SK-N-SH treated with all-trans-retinoic acid at 6 μM for 48 hours (cell line): ENCODE measurements at regions not wholly inside any gene's neighbourhood (a gene's known extent, or its start where the extent isn't known, plus 50 kb on each side); places are given as distances from the start of the nearest gene placed in this dataset.

ENCODE experiments used
- ARNTL ChIP-seq: fragments of 450-650 bp; formaldehyde crosslinking; IDR thresholded peaks from 2 replicates; pipeline ENCODE4 v1.5.0; 2020; ENCODE audit warnings: low read depth, mild to moderate bottlenecking, moderate library complexity, borderline replicate concordance
- ISL1 ChIP-seq: fragments of 250-450 bp; sonication (Bioruptor Pico); IDR thresholded peaks from 2 replicates; pipeline ENCODE4 v2.1.2; 2022; ENCODE audit warnings: mild to moderate bottlenecking, moderate library complexity
- RARB ChIP-seq: fragments of 250-450 bp; sonication (Bioruptor Pico); IDR thresholded peaks from 2 replicates; pipeline ENCODE4 v1.8.0; 2021; ENCODE audit warnings: mild to moderate bottlenecking, moderate library complexity
- SNAI2 ChIP-seq: fragments of 250-450 bp; sonication (Bioruptor Pico); IDR thresholded peaks from 2 replicates; pipeline ENCODE4 v1.5.0; 2020; ENCODE audit warnings: mild to moderate bottlenecking, moderate library complexity
- TCF4 ChIP-seq: fragments of 250-450 bp; sonication (Bioruptor Pico); IDR thresholded peaks from 2 replicates; pipeline ENCODE4 v1.8.0; 2021; ENCODE audit warnings: mild to moderate bottlenecking, moderate library complexity, borderline replicate concordance
- TOX ChIP-seq: fragments of 250-450 bp; sonication (Bioruptor Pico); IDR thresholded peaks from 2 replicates; pipeline ENCODE4 v1.8.0; 2021; ENCODE audit warnings: mild to moderate bottlenecking, moderate library complexity, borderline replicate concordance
- ZFP3 ChIP-seq: fragments of 250-450 bp; sonication (Bioruptor Pico); IDR thresholded peaks from 2 replicates; pipeline ENCODE4 v1.5.0; 2020; ENCODE audit warnings: mild to moderate bottlenecking, moderate library complexity
- ZFP30 ChIP-seq: fragments of 450-650 bp; formaldehyde crosslinking; IDR thresholded peaks from 2 replicates; pipeline ENCODE4 v1.5.0; 2022; ENCODE audit warnings: mild to moderate bottlenecking, moderate library complexity
- ZNF565 ChIP-seq: fragments of 450-650 bp; formaldehyde crosslinking; conservative IDR thresholded peaks from 2 replicates; pipeline ENCODE4 v1.5.0; 2020; ENCODE audit warnings: low read depth, mild to moderate bottlenecking, moderate library complexity
- ZNF8 ChIP-seq: fragments of 450-650 bp; formaldehyde crosslinking; IDR thresholded peaks from 2 replicates; pipeline ENCODE4 v1.5.0; 2020; ENCODE audit warnings: mild to moderate bottlenecking, moderate library complexity
- TF ChIP-seq, protein P1 (sequence below): fragments of 250-450 bp; sonication (Bioruptor Pico); IDR thresholded peaks from 2 replicates; pipeline ENCODE4 v1.5.0; 2020; ENCODE audit warnings: mild to moderate bottlenecking, moderate library complexity
- TF ChIP-seq, protein P2 (sequence below): fragments of 250-450 bp; sonication (Bioruptor Pico); IDR thresholded peaks from 2 replicates; pipeline ENCODE4 v1.8.0; 2020; ENCODE audit warnings: mild to moderate bottlenecking, moderate library complexity, borderline replicate concordance

DNA sequence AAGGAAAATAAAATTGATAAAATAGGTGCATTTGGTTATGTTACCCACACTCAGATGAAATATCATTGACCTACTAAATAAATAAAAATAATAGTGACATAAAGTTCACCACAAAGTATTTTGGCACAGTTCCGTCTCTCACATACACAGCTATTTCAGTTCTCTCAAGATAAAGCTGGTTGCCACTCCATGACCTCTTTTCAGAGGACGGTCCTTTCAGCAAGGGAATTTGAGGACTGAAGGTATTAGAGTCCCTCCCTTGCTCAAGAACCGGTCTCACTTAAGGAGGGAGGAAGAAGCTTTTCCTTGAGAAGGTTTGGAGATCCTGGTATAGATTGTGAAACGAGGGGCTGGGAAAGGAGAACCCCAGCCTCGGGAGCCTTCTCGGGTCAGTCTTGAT is 285.5 kb upstream of the CFAP20DC start:
- no peak for TF ChIP-seq TOX (CRISPR knock-in tag)
- TF ChIP-seq TCF4 = no peak
- TF ChIP-seq, protein P1, sequence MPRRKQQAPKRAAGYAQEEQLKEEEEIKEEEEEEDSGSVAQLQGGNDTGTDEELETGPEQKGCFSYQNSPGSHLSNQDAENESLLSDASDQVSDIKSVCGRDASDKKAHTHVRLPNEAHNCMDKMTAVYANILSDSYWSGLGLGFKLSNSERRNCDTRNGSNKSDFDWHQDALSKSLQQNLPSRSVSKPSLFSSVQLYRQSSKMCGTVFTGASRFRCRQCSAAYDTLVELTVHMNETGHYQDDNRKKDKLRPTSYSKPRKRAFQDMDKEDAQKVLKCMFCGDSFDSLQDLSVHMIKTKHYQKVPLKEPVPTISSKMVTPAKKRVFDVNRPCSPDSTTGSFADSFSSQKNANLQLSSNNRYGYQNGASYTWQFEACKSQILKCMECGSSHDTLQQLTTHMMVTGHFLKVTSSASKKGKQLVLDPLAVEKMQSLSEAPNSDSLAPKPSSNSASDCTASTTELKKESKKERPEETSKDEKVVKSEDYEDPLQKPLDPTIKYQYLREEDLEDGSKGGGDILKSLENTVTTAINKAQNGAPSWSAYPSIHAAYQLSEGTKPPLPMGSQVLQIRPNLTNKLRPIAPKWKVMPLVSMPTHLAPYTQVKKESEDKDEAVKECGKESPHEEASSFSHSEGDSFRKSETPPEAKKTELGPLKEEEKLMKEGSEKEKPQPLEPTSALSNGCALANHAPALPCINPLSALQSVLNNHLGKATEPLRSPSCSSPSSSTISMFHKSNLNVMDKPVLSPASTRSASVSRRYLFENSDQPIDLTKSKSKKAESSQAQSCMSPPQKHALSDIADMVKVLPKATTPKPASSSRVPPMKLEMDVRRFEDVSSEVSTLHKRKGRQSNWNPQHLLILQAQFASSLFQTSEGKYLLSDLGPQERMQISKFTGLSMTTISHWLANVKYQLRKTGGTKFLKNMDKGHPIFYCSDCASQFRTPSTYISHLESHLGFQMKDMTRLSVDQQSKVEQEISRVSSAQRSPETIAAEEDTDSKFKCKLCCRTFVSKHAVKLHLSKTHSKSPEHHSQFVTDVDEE (CRISPR knock-in tag) = no peak
- TF ChIP-seq SNAI2 (CRISPR knock-in tag) = no peak
- TF ChIP-seq, protein P2, sequence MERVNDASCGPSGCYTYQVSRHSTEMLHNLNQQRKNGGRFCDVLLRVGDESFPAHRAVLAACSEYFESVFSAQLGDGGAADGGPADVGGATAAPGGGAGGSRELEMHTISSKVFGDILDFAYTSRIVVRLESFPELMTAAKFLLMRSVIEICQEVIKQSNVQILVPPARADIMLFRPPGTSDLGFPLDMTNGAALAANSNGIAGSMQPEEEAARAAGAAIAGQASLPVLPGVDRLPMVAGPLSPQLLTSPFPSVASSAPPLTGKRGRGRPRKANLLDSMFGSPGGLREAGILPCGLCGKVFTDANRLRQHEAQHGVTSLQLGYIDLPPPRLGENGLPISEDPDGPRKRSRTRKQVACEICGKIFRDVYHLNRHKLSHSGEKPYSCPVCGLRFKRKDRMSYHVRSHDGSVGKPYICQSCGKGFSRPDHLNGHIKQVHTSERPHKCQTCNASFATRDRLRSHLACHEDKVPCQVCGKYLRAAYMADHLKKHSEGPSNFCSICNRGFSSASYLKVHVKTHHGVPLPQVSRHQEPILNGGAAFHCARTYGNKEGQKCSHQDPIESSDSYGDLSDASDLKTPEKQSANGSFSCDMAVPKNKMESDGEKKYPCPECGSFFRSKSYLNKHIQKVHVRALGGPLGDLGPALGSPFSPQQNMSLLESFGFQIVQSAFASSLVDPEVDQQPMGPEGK (CRISPR knock-in tag) = no peak
- TF ChIP-seq ISL1 (CRISPR knock-in tag) = no peak
- no peak for TF ChIP-seq ZFP3 (CRISPR knock-in tag)
- TF ChIP-seq ZNF8 (CRISPR knock-in tag) = no peak
- no peak for TF ChIP-seq ARNTL
- TF ChIP-seq RARB (CRISPR knock-in tag) = no peak
- TF ChIP-seq ZNF565 (CRISPR knock-in tag) = no peak
- TF ChIP-seq ZFP30 (CRISPR knock-in tag) = no peak
